ENCODE measurements at regions not wholly inside any gene's neighbourhood (a gene's known extent, or its start where the extent isn't known, plus 50 kb on each side); places are given as distances from the start of the nearest gene placed in this dataset.

GRCh38 chr5:148909040-148909439 lies 82.6 kb downstream of the ADRB2 start:
- no TSS peak for BruUV-seq (replicated peaks)
- 46% methylated on average over 4 of the region's 4 CpGs for WGBS (ENCODE audit: low lambda C conversion rate)
- DNase-seq (ENCODE audit: low spot score), result no peak
- TF ChIP-seq FOXO1 (CRISPR knock-in tag; IDR thresholded peaks at IDR 0.05) (no peak), MEF2D (CRISPR knock-in tag; IDR thresholded peaks at IDR 0.05) (no peak), MEIS2 (CRISPR knock-in tag; IDR thresholded peaks at IDR 0.05) (no peak), XRCC5 (optimal IDR thresholded peaks at IDR 0.05; ENCODE audit: low read length) (no peak), ZNF337 (CRISPR knock-in tag; IDR thresholded peaks at IDR 0.05; ENCODE audit: borderline replicate concordance, low read depth) (no peak)
- Histone ChIP-seq H3K27ac (ENCODE audit: extremely low read length, insufficient read depth, low read length) (no peak overlapping the region), H3K9me3 (ENCODE audit: low read length) (no peaks in the 10 kb centered on the region), H3K4me3 (replicated peaks in 1 of 3; ENCODE audit: insufficient read depth in 1 of 3, low read depth in 2 of 3, low read length in 3 of 3) (no peak overlapping the region), H2AFZ (ENCODE audit: low read length) (no peak overlapping the region), H3K79me2 (ENCODE audit: insufficient read depth, low read length) (no peaks in the 10 kb centered on the region), H3K36me3 (replicated peaks in 1 of 2; ENCODE audit: control insufficient read depth in 1 of 2, insufficient read depth in 2 of 2, low read length in 2 of 2) (no peaks in the 10 kb centered on the region), H3K27me3 (ENCODE audit: control insufficient read depth in 1 of 2, insufficient read depth in 2 of 2, low read length in 2 of 2) (no peaks in the 10 kb centered on the region), H3K4me2 (ENCODE audit: low read depth, low read length) (no peak overlapping the region), H3K9ac (ENCODE audit: insufficient read depth, low read depth, low read length) (no peak overlapping the region), H3K4me1 (ENCODE audit: insufficient read depth, low read length) (no peaks in the 10 kb centered on the region), H4K20me1 (ENCODE audit: insufficient read depth, low read length) (no peaks in the 10 kb centered on the region)
- ChIA-PET CTCF (ENCODE audit: low intra/inter-chr PET ratio, low total read pairs) (no interaction called here), POLR2A (no interaction called here)
- ATAC-seq, result no peak
- in situ Hi-C loops (cut with HindIII; ENCODE audit: extremely low pct_ligation_motif_present, low pct_unique_long_range_greater_than_20kb) (no loop called here), intact Hi-C loops (cut with micrococcal nuclease; ENCODE audit: unreplicated experiment) (no loop called here)
- no peak for FAIRE-seq

DNA sequence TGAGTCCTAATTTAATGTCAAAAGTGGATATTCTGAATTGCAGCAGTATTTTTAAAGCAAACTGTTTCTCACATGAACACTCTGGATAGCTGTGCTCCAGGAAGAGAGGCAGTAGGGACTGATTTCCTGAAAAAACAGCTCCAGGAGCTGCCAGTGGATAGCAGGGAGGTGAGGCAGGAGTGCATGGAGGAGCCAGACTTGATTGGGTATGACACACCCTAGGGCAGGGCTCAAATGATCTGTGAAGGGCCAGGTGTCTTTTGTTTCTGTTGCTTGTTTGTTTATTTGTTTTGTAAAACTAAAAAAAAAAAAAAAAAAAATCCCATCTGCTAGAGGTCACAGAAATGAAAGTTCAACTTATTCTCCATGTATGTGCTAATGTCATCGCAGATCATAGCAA lies 83.4 kb downstream of the ADRB2 start:
- in situ Hi-C loops (cut with HindIII; ENCODE audit: extremely low pct_ligation_motif_present, low pct_unique_long_range_greater_than_20kb), result no loop called here
- no peaks in the 10 kb centered on the region for H3K79me2 ChIP-seq (ENCODE audit: insufficient read depth, low read length)
- no peak for ATAC-seq
- no peak overlapping the region for H3K27ac ChIP-seq (ENCODE audit: extremely low read length, insufficient read depth, low read length)
- no peak overlapping the region for H2AFZ ChIP-seq (ENCODE audit: low read length)
- no peak overlapping the region for H3K4me2 ChIP-seq (ENCODE audit: low read depth, low read length)
- H3K4me3 ChIP-seq (replicated peaks in 1 of 3; ENCODE audit: insufficient read depth in 1 of 3, low read depth in 2 of 3, low read length in 3 of 3), result no peak overlapping the region
- POLR2A ChIA-PET, result no interaction called here
- no peak overlapping the region for H3K9ac ChIP-seq (ENCODE audit: insufficient read depth, low read depth, low read length)
- 86% methylated on average over 1 of the region's 1 CpG for WGBS (ENCODE audit: low lambda C conversion rate)
- BruUV-seq (replicated peaks), result no TSS peak
- H3K36me3 ChIP-seq (replicated peaks in 1 of 2; ENCODE audit: control insufficient read depth in 1 of 2, insufficient read depth in 2 of 2, low read length in 2 of 2), result no peaks in the 10 kb centered on the region
- no peak for TF ChIP-seq MTF1 (CRISPR knock-in tag; IDR thresholded peaks at IDR 0.05)
- TF ChIP-seq SNAPC4 (CRISPR knock-in tag; IDR thresholded peaks at IDR 0.05), result no peak
- TF ChIP-seq HOXA3 (CRISPR knock-in tag; IDR thresholded peaks at IDR 0.05), result no peak
- no peak for TF ChIP-seq JDP2 (CRISPR knock-in tag; IDR thresholded peaks at IDR 0.05; ENCODE audit: borderline replicate concordance)
- no peaks in the 10 kb centered on the region for H4K20me1 ChIP-seq (ENCODE audit: insufficient read depth, low read length)
- DNase-seq (ENCODE audit: low spot score), result no peak
- no peaks in the 10 kb centered on the region for H3K9me3 ChIP-seq (ENCODE audit: low read length)
- CTCF ChIA-PET (ENCODE audit: low intra/inter-chr PET ratio, low total read pairs), result no interaction called here
- FAIRE-seq, result no peak
- no peaks in the 10 kb centered on the region for H3K4me1 ChIP-seq (ENCODE audit: insufficient read depth, low read length)
- intact Hi-C loops (cut with micrococcal nuclease; ENCODE audit: unreplicated experiment), result no loop called here
- H3K27me3 ChIP-seq (ENCODE audit: control insufficient read depth in 1 of 2, insufficient read depth in 2 of 2, low read length in 2 of 2), result no peaks in the 10 kb centered on the region

All from HepG2 (cell line).